Astrocyte (in vitro differentiated cells and primary cell): ENCODE measurements at regions not wholly inside any gene's neighbourhood (a gene's known extent, or its start where the extent isn't known, plus 50 kb on each side); places are given as distances from the start of the nearest gene placed in this dataset.

ENCODE experiments used
- DNase-seq: peaks from one replicate; pipeline ENCODE4 v3.0.0-alpha.2; 2010; ENCODE audit warnings: low read depth
- FAIRE-seq: peaks from 2 replicates; lab custom pipeline; 2011; peaks lifted over from hg19 to GRCh38; lab: Jason Lieb, UNC
- H2AFZ ChIP-seq: 2 replicates; pipeline ENCODE4 v1.6.0; 2012; ENCODE audit warnings: low read depth, low read length, inconsistent platforms
- H3K27ac ChIP-seq: 2 replicates; pipeline ENCODE4 v1.5.1; 2011; ENCODE audit warnings: low read depth, low read length, inconsistent platforms
- H3K27me3 ChIP-seq: 2 replicates; pipeline ENCODE4 v1.6.0; 2011; ENCODE audit warnings: low read length, inconsistent platforms; ENCODE audit not compliant: insufficient read depth
- H3K36me3 ChIP-seq: 2 replicates; pipeline ENCODE4 v1.5.1; 2011; ENCODE audit warnings: low read length, inconsistent platforms; ENCODE audit not compliant: insufficient read depth
- H3K4me1 ChIP-seq: 2 replicates; pipeline ENCODE4 v1.5.1; 2011; ENCODE audit warnings: low read length, inconsistent platforms; ENCODE audit not compliant: insufficient read depth
- H3K4me2 ChIP-seq: 2 replicates; pipeline ENCODE4 v1.6.0; 2012; ENCODE audit warnings: low read length, inconsistent platforms
- H3K4me3 ChIP-seq: 2 replicates; pipeline ENCODE4 v1.5.1; 2011; ENCODE audit warnings: low read depth, mild to moderate bottlenecking, low read length, inconsistent platforms; ENCODE audit not compliant: insufficient read depth
- H3K79me2 ChIP-seq: 2 replicates; pipeline ENCODE4 v1.6.0; 2012; ENCODE audit warnings: mild to moderate bottlenecking, low read length, inconsistent platforms; ENCODE audit not compliant: insufficient read depth
- H3K9ac ChIP-seq: 2 replicates; pipeline ENCODE4 v1.6.0; 2012; ENCODE audit warnings: mild to moderate bottlenecking, low read length, inconsistent platforms
- H3K9me3 ChIP-seq: 2 replicates; pipeline ENCODE4 v1.5.1; 2012; ENCODE audit warnings: low read depth, mild to moderate bottlenecking, low read length, inconsistent platforms; ENCODE audit not compliant: insufficient read depth
- H4K20me1 ChIP-seq: 2 replicates; pipeline ENCODE4 v1.6.0; 2012; ENCODE audit warnings: low read length, inconsistent platforms; ENCODE audit not compliant: insufficient read depth
- H3K27ac Mint-ChIP-seq: one replicate; pipeline ENCODE4 v1.8.0; 2021; ENCODE audit warnings: mild to moderate bottlenecking, mixed read lengths; ENCODE audit not compliant: unreplicated experiment
- H3K27me3 Mint-ChIP-seq: one replicate; pipeline ENCODE4 v1.8.0; 2021; ENCODE audit warnings: low read depth, mixed read lengths; ENCODE audit not compliant: unreplicated experiment
- H3K36me3 Mint-ChIP-seq: one replicate; pipeline ENCODE4 v1.8.0; 2021; ENCODE audit warnings: low read depth, mixed read lengths; ENCODE audit not compliant: unreplicated experiment
- H3K4me1 Mint-ChIP-seq: one replicate; pipeline ENCODE4 v1.8.0; 2021; ENCODE audit warnings: low read depth, mixed read lengths; ENCODE audit not compliant: unreplicated experiment
- H3K4me3 Mint-ChIP-seq: one replicate; pipeline ENCODE4 v1.8.0; 2021; ENCODE audit warnings: mild to moderate bottlenecking, moderate library complexity, mixed read lengths; ENCODE audit not compliant: unreplicated experiment
- H3K9me3 Mint-ChIP-seq: one replicate; pipeline ENCODE4 v1.8.0; 2021; ENCODE audit warnings: mild to moderate bottlenecking, mixed read lengths; ENCODE audit not compliant: unreplicated experiment
- EZH2 ChIP-seq: IDR thresholded peaks from 2 replicates; pipeline ENCODE4 v1.6.1; 2012; ENCODE audit warnings: mild to moderate bottlenecking, low read length, inconsistent platforms; ENCODE audit not compliant: insufficient read depth
- TF ChIP-seq, protein P1 (sequence below): IDR thresholded peaks from 2 replicates; pipeline ENCODE4 v1.5.1; 2011; ENCODE audit warnings: low read depth, mild to moderate bottlenecking, inconsistent platforms, low read length, moderate library complexity; ENCODE audit not compliant: insufficient read depth

DNA sequence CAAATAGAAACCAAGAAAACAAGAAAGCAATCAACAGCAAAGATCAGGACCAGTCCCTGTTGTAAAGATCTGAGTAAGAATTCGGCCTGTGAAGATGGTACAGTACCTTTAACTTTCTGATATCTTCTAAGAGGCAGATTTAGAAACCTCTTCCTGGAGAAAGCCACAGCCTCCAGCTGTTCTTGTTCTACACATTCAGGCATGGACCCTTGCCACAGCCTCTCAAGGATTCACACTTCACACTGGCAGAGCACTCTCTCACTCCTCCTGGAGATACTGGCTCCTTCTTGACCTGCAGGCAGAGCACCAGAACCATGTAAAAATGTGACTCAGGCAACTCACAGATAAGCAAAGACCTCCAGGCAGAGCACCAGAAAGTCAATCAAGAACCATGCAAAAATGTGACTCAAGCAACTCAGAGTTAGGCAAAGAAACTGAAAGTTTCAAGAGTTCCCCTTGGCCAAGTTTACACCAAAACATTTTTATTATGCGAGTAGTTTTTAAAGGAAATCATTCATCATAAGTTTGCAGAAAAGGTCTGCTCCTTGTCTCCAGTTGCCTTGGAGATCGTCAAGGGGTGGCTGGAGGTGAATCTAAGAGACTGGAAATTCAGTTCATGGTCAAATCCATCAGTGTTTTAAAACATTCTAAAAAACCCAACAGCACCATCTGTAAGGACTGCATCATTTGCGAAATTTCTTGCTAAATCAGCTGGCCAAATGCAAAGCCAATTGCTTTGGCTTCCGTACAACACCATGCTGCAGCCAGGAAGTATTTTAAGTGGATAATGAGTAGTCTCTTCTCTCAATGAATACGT lies 119.3 kb upstream of the MDM1 start:
- no peaks in the 10 kb centered on the region for H4K20me1 ChIP-seq
- H3K9ac ChIP-seq = no peak overlapping the region
- H3K27ac ChIP-seq = no peak overlapping the region
- no peak overlapping the region for H3K4me3 Mint-ChIP-seq
- H3K4me1 Mint-ChIP-seq = peaks cover 16% of the 10 kb centered on the region
- H3K27me3 ChIP-seq = no peaks in the 10 kb centered on the region
- no peak overlapping the region for H3K27ac Mint-ChIP-seq
- FAIRE-seq (no peak), DNase-seq (peak; percentile 96)
- H3K79me2 ChIP-seq = no peaks in the 10 kb centered on the region
- H3K27me3 Mint-ChIP-seq = no peaks in the 10 kb centered on the region
- H3K4me1 ChIP-seq = peaks cover 14% of the 10 kb centered on the region
- H3K9me3 ChIP-seq = no peaks in the 10 kb centered on the region
- peak overlapping the region; percentile 1 for H3K4me3 ChIP-seq
- no peaks in the 10 kb centered on the region for H3K36me3 Mint-ChIP-seq
- H2AFZ ChIP-seq = no peak overlapping the region
- H3K9me3 Mint-ChIP-seq = no peaks in the 10 kb centered on the region
- TF ChIP-seq EZH2 = no peak
- TF ChIP-seq, protein P1, sequence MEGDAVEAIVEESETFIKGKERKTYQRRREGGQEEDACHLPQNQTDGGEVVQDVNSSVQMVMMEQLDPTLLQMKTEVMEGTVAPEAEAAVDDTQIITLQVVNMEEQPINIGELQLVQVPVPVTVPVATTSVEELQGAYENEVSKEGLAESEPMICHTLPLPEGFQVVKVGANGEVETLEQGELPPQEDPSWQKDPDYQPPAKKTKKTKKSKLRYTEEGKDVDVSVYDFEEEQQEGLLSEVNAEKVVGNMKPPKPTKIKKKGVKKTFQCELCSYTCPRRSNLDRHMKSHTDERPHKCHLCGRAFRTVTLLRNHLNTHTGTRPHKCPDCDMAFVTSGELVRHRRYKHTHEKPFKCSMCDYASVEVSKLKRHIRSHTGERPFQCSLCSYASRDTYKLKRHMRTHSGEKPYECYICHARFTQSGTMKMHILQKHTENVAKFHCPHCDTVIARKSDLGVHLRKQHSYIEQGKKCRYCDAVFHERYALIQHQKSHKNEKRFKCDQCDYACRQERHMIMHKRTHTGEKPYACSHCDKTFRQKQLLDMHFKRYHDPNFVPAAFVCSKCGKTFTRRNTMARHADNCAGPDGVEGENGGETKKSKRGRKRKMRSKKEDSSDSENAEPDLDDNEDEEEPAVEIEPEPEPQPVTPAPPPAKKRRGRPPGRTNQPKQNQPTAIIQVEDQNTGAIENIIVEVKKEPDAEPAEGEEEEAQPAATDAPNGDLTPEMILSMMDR = no peak
- no peaks in the 10 kb centered on the region for H3K36me3 ChIP-seq
- H3K4me2 ChIP-seq = peak overlapping the region; percentile 61

- H3K9ac ChIP-seq = no peak overlapping the region
- no peaks in the 10 kb centered on the region for H3K27me3 ChIP-seq
- DNase-seq = no peak
- FAIRE-seq = no peak
- H3K36me3 ChIP-seq = no peaks in the 10 kb centered on the region
- no peaks in the 10 kb centered on the region for H3K36me3 Mint-ChIP-seq
- no peak overlapping the region for H3K27ac Mint-ChIP-seq
- H4K20me1 ChIP-seq = no peaks in the 10 kb centered on the region
- TF ChIP-seq EZH2 = no peak
- TF ChIP-seq, protein P1 = no peak
- H3K4me3 ChIP-seq = peak overlapping the region; percentile 1
- H3K9me3 Mint-ChIP-seq = peaks cover under 1% of the 10 kb centered on the region
- peaks cover 14% of the 10 kb centered on the region for H3K4me1 ChIP-seq
- H3K4me2 ChIP-seq = peak overlapping the region; percentile 61
- no peak overlapping the region for H3K27ac ChIP-seq
- no peaks in the 10 kb centered on the region for H3K27me3 Mint-ChIP-seq
- H3K4me3 Mint-ChIP-seq = no peak overlapping the region
- no peaks in the 10 kb centered on the region for H3K79me2 ChIP-seq
- no peaks in the 10 kb centered on the region for H3K9me3 ChIP-seq
- H3K4me1 Mint-ChIP-seq = peaks cover 14% of the 10 kb centered on the region
- no peak overlapping the region for H2AFZ ChIP-seq
These were observed 120.0 kb upstream of the MDM1 start for GRCh38 chr12:68452078-68452715.
